GM19324 (cell line): ENCODE measurements at regions not wholly inside any gene's neighbourhood (a gene's known extent, or its start where the extent isn't known, plus 50 kb on each side); places are given as distances from the start of the nearest gene placed in this dataset.

Experiments
- ATAC-seq: cut with Tn5 transposase; IDR thresholded peaks from one replicate; pipeline ENCODE4 v1.9.1; 2021; ENCODE audit warnings: mild to moderate bottlenecking, moderate library complexity; ENCODE audit not compliant: unreplicated experiment, low FRiP score

DNA sequence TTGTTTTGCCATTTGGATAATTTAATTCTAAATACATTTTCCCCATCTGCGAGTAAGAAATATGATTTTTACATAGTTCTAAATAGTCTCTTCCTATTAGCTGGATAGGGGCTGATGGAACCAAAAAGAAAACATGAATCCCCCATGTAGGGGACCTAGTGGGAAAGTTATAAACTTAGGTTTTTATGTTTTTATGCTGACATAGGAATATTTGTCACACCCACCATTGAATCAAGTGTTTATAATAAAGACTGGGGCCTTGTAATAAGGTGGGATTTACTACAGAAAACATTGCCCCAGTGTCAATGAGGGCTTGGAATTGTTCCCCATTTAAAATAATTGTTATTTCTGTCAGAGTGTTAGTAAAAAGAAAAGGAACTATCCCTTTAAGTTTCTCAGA, 2506.6 kb downstream of the PCDH7 start:
- ATAC-seq: no peak

- no peak for ATAC-seq
Measured at GRCh38 chr4:33255094-33255493, 2534.9 kb downstream of the PCDH7 start.

DNA sequence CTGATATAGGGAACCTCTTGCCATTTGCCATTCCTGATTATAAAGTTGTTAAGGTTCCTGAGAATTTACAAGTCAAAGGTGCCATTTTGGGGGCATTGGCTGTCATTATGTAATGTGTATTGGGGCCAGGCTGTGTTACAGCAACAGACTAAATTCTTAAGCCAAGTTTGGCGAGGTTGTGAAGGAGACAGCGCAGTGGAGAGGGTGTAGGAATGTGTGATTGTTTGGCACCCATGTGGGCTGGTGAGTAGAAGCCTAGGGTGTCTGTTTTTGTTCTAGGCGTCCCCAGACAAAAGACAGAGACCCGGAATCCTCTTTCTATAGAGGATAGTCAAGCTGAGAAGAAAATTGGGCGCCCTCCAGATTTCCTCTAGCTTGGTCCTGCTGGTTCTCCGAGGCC, 2535.3 kb downstream of the PCDH7 start:
- ATAC-seq: no peak

GRCh38 chr4:33262824-33263223, 2542.7 kb downstream of the PCDH7 start:
- ATAC-seq: no peak

DNA sequence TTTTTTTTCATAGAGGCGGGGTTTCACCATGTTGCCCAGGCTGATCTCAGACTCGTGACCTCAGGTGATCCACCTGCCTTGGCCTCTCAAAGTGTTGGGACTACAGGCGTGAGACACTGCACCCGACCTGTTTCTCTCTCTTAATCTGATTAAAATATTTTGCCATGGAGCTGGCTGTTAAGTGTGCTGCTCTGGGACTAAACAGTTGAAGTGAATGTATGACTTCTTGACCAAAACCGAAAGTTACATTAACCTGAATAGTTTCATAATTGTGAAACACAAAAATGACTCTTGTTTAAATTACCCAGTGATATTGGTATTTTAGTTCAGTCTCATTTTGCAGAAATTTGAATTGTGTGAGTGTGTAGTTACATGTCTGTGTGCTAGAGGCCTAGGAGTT, 2548.6 kb downstream of the PCDH7 start:
- no peak for ATAC-seq

DNA sequence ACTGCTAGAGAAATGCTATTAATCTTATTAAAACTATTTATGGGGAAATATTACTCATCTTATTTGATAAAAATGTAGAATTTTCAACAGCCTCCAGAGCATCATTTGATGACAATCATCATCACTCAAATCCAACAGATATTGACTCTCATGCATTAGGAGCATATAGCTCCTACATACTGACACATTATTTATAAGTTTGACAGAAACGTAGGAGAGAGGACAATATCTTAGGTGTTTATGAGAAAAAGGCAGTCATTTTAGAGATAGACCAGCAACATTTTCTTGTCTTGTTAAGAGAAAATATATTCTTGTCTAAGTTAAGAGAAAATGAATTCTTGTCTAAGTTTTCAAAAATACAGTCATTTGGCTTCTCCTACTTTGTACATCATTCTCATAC, 2550.2 kb downstream of the PCDH7 start:
- no peak for ATAC-seq

- ATAC-seq: no peak
Measured at GRCh38 chr4:33272722-33273121, 2552.6 kb downstream of the PCDH7 start.

DNA sequence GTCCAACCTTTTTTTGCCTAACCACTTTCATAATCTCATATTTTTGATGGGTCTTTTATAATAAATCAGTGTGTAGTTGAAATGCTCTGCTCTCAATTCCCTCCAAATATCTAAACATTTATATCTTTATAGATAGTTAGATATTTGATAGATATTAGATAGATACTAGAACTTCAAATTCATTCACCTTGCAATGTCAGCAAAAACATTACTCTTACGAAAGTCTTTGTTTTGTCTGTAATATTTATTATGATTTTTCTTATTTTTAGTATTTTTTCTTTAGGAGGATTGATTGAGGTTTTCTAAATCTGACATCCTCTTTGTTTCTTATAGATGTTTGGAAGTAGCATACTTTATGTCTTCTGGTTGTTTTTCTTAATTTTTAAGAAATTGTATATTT, 2563.6 kb downstream of the PCDH7 start:
- ATAC-seq: no peak

DNA sequence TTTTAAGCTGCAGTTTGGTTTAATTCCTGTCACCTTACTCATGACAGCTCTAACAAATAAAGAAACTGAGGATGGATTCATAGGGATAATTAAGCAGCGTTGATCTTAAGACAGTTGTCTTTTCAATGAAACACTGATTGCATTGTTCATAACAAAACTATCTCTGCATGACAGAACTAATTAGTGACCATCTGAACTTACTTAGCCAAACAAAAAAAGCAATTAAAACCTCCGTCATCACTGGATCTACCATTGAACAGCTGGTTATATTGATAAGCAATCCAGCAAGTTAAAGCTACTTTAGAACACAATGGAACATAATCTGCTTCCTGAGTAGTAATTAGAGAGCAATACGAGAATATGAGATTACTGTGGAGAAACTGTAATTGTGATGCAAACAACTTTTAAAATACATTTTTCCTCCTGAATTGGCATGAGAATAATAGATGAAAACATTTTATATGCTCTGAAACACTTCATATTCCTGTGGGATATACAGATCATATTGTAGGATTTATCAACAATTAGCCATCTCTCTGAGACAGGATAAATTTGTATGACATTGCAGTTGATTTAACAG, 2576.8 kb downstream of the PCDH7 start:
- ATAC-seq: no peak

GRCh38 chr4:33302321-33302720, 2582.2 kb downstream of the PCDH7 start:
- ATAC-seq: no peak

- no peak for ATAC-seq
Measured at GRCh38 chr4:33306131-33306530, 2586.0 kb downstream of the PCDH7 start.

DNA sequence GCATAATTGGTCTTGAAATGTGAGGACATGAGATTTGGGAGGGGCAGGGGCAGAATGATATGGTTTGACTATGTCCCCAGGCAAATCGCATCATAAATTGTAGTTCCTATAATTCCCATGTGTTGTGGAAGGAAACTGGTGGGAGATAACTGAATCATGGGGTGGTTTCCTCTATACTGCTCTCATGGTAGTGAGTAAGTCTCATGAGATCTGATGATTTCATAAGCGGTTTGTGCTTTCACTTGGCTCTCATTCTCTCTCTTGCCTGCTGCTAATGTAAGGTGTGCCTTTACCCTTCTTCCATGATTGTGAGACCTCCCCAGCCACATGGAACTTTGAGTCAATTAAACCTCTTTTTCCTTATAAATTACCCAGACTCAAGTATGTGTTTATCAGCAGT, 2595.9 kb downstream of the PCDH7 start:
- no peak for ATAC-seq

DNA sequence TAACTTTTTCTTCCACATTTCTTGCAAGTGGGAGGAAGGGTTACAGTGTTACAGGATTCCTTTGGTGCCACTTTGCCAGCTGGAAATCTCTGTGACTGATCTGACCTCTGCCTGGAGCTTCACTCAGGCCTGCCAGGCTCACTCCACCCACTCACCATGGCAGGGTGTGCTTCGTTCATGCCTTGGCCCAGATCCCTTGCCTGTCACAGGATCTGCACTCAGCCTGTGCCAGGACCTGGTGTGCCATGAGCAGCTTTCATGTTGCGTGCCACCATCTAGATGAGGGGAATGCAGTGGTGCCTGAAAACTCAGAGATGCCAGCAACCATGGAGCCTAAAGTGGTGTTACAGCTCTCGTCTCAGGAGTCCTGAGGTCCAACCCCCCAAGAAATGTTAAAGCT, 2596.4 kb downstream of the PCDH7 start:
- no peak for ATAC-seq

- ATAC-seq: no peak
Measured at GRCh38 chr4:33323393-33323792, 2603.2 kb downstream of the PCDH7 start.

GRCh38 chr4:33334416-33334815, 2614.2 kb downstream of the PCDH7 start:
- no peak for ATAC-seq

GRCh38 chr4:33339762-33340161, 2619.6 kb downstream of the PCDH7 start:
- no peak for ATAC-seq

GRCh38 chr4:33340168-33340567, 2620.0 kb downstream of the PCDH7 start:
- no peak for ATAC-seq

GRCh38 chr4:33349376-33349775, 2629.2 kb downstream of the PCDH7 start:
- no peak for ATAC-seq

- ATAC-seq: no peak
Measured at GRCh38 chr4:33357121-33357520, 2637.0 kb downstream of the PCDH7 start.

DNA sequence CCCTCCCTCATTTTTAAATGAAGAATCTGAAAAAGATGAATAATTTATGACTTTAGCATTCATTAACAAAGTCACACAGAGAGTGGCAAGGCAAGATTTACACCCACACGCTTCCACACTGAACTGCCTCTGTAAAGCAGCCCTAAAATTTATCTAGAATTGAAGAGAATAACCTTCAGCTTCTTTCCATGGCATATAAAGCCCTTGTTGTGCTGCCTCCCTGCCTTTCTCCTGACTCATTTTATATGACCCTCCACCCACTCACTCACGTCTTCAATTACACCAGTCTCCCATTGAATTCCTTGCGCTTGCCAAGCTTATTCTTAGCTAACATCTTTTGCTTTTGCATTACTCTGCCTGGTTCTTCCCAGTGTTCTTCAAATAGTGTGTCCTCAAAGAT, 2649.3 kb downstream of the PCDH7 start:
- ATAC-seq: no peak

- ATAC-seq: no peak
Measured at GRCh38 chr4:33381816-33382215, 2661.6 kb downstream of the PCDH7 start.

- no peak for ATAC-seq
Measured at GRCh38 chr4:33386764-33387163, 2666.6 kb downstream of the PCDH7 start.

DNA sequence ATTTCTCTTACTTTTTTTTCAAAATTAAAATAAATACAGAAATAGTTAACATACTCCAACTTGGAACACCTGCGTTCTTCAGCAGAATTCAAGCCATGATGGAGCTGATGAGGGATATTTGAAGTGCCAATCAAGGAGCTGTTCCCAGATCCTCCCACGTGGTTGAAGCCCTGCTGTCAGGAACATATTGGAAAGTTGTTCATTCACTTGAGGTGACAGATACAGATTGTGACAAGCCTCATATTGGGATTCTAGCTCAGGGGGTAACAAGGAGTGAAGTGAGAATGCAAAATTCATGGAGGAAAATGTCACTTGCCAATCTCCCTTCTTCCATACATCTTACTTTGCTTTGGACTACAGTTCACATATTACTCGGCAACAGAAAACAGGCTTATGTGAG, 2670.8 kb downstream of the PCDH7 start:
- no peak for ATAC-seq
